ENCODE measurements at regions not wholly inside any gene's neighbourhood (a gene's known extent, or its start where the extent isn't known, plus 50 kb on each side); places are given as distances from the start of the nearest gene placed in this dataset.

GRCh38 chr6:106772270-106773142 lies 143.1 kb downstream of the QRSL1 start:
- H3K36me3 Mint-ChIP-seq = no peaks in the 10 kb centered on the region

GRCh38 chr6:106771822-106772221 lies 142.4 kb downstream of the QRSL1 start:
- H3F3A ChIP-seq (ENCODE audit: low read depth) = no peaks in the 10 kb centered on the region
- H2AFZ ChIP-seq (replicated peaks) = no peak overlapping the region
- DNase-seq (ENCODE audit: low spot score) = no peak
- no peak overlapping the region for H3K27ac Mint-ChIP-seq
- no peak overlapping the region for H3K4me3 ChIP-seq
- no peaks in the 10 kb centered on the region for H3K9me3 ChIP-seq (ENCODE audit: low read depth)
- H3K4me3 Mint-ChIP-seq = no peak overlapping the region
- no peaks in the 10 kb centered on the region for H3K27me3 ChIP-seq
- no peaks in the 10 kb centered on the region for H3K36me3 Mint-ChIP-seq
- TF ChIP-seq CTCF (IDR thresholded peaks at IDR 0.05) (no peak), EZH2phosphoT487 (IDR thresholded peaks at IDR 0.05) (no peak), EZH2 (IDR thresholded peaks at IDR 0.05) (no peak)
- H3K9ac ChIP-seq = no peak overlapping the region
- no peaks in the 10 kb centered on the region for H3K79me2 ChIP-seq (ENCODE audit: low read depth)
- H3K4me1 ChIP-seq = peaks cover 10% of the 10 kb centered on the region
- peaks cover 5% of the 10 kb centered on the region for H3K27me3 Mint-ChIP-seq (ENCODE audit: insufficient read depth, low read depth)
- H3K36me3 ChIP-seq = no peaks in the 10 kb centered on the region
- no peaks in the 10 kb centered on the region for H4K20me1 ChIP-seq (ENCODE audit: low read depth)
- H3K4me1 Mint-ChIP-seq = peaks cover 10% of the 10 kb centered on the region
- H3K9me3 Mint-ChIP-seq = peaks cover 26% of the 10 kb centered on the region
- no peak overlapping the region for H3K4me2 ChIP-seq
- H3K27ac ChIP-seq = no peak overlapping the region

More at GRCh38 chr6:106772270-106773142, 143.1 kb downstream of the QRSL1 start:
- Histone ChIP-seq H4K20me1 (ENCODE audit: low read depth) (no peaks in the 10 kb centered on the region), H3F3A (ENCODE audit: low read depth) (no peaks in the 10 kb centered on the region), H3K4me2 (no peak overlapping the region), H3K9ac (no peak overlapping the region), H3K79me2 (ENCODE audit: low read depth) (no peaks in the 10 kb centered on the region), H3K4me3 (no peak overlapping the region), H3K9me3 (ENCODE audit: low read depth) (no peaks in the 10 kb centered on the region), H2AFZ (replicated peaks) (no peak overlapping the region), H3K4me1 (peaks cover 10% of the 10 kb centered on the region), H3K36me3 (no peaks in the 10 kb centered on the region), H3K27ac (no peak overlapping the region), H3K27me3 (no peaks in the 10 kb centered on the region)
- Mint-ChIP-seq H3K27ac (no peak overlapping the region), H3K4me1 (peaks cover 10% of the 10 kb centered on the region), H3K4me3 (no peak overlapping the region), H3K9me3 (peaks cover 26% of the 10 kb centered on the region), H3K27me3 (ENCODE audit: insufficient read depth, low read depth) (peaks cover 5% of the 10 kb centered on the region)
- no peak for DNase-seq (ENCODE audit: low spot score)
- TF ChIP-seq EZH2 (IDR thresholded peaks at IDR 0.05) = no peak
- no peak for TF ChIP-seq CTCF (IDR thresholded peaks at IDR 0.05)
- TF ChIP-seq EZH2phosphoT487 (IDR thresholded peaks at IDR 0.05) = no peak

- peaks cover 26% of the 10 kb centered on the region for H3K9me3 Mint-ChIP-seq
- Histone ChIP-seq H3K79me2 (ENCODE audit: low read depth) (no peaks in the 10 kb centered on the region), H3K9me3 (ENCODE audit: low read depth) (no peaks in the 10 kb centered on the region), H2AFZ (replicated peaks) (no peak overlapping the region), H3K27me3 (no peaks in the 10 kb centered on the region), H3K9ac (no peak overlapping the region), H4K20me1 (ENCODE audit: low read depth) (no peaks in the 10 kb centered on the region), H3K4me1 (peaks cover 10% of the 10 kb centered on the region), H3K27ac (no peak overlapping the region), H3K4me3 (no peak overlapping the region), H3K36me3 (no peaks in the 10 kb centered on the region), H3F3A (ENCODE audit: low read depth) (no peaks in the 10 kb centered on the region), H3K4me2 (no peak overlapping the region)
- no peak overlapping the region for H3K27ac Mint-ChIP-seq
- no peak for DNase-seq (ENCODE audit: low spot score)
- TF ChIP-seq EZH2phosphoT487 (IDR thresholded peaks at IDR 0.05) (no peak), EZH2 (IDR thresholded peaks at IDR 0.05) (no peak), CTCF (IDR thresholded peaks at IDR 0.05) (no peak)
- peaks cover 8% of the 10 kb centered on the region for H3K27me3 Mint-ChIP-seq (ENCODE audit: insufficient read depth, low read depth)
- H3K36me3 Mint-ChIP-seq = no peaks in the 10 kb centered on the region
- peaks cover 10% of the 10 kb centered on the region for H3K4me1 Mint-ChIP-seq
- H3K4me3 Mint-ChIP-seq = no peak overlapping the region
These were observed 141.3 kb downstream of the QRSL1 start for GRCh38 chr6:106770663-106771062.

Data from neural progenitor cell (in vitro differentiated cells).